ENCODE measurements at regions not wholly inside any gene's neighbourhood (a gene's known extent, or its start where the extent isn't known, plus 50 kb on each side); places are given as distances from the start of the nearest gene placed in this dataset.
"Not testable (repeated sequence)": the region's sequence is repeated elsewhere in the genome, so short reads cannot be mapped to it uniquely, and the experiment has no call there.

DNA sequence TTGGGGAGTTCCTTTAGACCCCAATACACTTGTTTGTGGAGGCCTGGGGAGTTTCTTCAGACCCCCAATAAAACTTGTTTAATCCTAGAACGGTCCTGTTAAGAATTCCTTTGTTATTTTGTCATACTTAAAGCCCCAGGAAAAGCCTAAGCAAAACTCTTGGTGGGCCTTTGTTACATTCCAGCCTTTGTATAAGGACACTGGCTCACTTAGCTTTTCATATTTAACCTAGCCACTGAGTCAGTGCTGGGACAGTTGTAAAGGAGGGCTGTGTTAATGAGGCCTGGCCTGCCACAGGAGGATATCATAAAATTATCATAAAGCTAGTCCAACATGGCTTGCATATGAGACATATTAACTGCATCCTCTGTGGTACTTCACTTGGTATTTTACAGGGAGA lies 760.1 kb downstream of the ZNF385D start (continued):
- TF ChIP-seq, protein P1, sequence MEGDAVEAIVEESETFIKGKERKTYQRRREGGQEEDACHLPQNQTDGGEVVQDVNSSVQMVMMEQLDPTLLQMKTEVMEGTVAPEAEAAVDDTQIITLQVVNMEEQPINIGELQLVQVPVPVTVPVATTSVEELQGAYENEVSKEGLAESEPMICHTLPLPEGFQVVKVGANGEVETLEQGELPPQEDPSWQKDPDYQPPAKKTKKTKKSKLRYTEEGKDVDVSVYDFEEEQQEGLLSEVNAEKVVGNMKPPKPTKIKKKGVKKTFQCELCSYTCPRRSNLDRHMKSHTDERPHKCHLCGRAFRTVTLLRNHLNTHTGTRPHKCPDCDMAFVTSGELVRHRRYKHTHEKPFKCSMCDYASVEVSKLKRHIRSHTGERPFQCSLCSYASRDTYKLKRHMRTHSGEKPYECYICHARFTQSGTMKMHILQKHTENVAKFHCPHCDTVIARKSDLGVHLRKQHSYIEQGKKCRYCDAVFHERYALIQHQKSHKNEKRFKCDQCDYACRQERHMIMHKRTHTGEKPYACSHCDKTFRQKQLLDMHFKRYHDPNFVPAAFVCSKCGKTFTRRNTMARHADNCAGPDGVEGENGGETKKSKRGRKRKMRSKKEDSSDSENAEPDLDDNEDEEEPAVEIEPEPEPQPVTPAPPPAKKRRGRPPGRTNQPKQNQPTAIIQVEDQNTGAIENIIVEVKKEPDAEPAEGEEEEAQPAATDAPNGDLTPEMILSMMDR (conservative IDR thresholded peaks at IDR 0.05; ENCODE audit: low read depth in 2 of 2) = no peak
- TF ChIP-seq JUNB (IDR thresholded peaks at IDR 0.05; ENCODE audit: unreplicated experiment) (no peak), STAT1 (IDR thresholded peaks at IDR 0.05; ENCODE audit: unreplicated experiment) (no peak)

DNA sequence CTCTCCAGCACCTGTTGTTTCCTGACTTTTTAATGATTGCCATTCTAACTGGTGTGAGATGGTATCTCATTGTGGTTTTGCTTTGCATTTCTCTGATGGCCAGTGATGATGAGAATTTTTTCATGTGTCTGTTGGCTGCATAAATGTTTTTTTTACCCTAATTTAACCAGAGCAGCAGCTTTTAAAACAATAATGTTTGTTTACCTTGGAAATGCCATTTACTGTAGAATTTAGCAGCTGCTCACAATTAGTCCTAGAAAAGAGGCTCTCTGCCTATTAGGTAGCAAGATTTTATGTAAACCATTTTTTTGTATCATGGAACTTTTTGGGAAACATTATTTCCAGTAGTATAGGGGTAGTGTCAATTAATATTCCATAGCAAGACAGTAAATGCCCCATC lies 761.4 kb downstream of the ZNF385D start:
- not testable (repeated sequence) for H3K4me3 ChIP-seq; DNase-seq (ENCODE audit: low spot score); H3K9me3 Mint-ChIP-seq; H3K4me3 Mint-ChIP-seq; H3K79me2 ChIP-seq (replicated peaks; ENCODE audit: insufficient read depth); H3K36me3 Mint-ChIP-seq (ENCODE audit: low read depth); H3K27me3 Mint-ChIP-seq (ENCODE audit: insufficient read depth, low read depth, poor library complexity); H3K4me2 ChIP-seq; H3K27me3 ChIP-seq (ENCODE audit: insufficient read depth); H3K36me3 ChIP-seq (ENCODE audit: insufficient read depth); ATAC-seq; H3K27ac ChIP-seq (ENCODE audit: low read depth); H3K27ac Mint-ChIP-seq; H4K20me1 ChIP-seq (replicated peaks; ENCODE audit: insufficient read depth); H3F3A ChIP-seq (replicated peaks; ENCODE audit: low read depth); H2AFZ ChIP-seq; H3K9me2 ChIP-seq (ENCODE audit: insufficient read depth)
- H3K4me1 Mint-ChIP-seq = peaks cover 16% of the 10 kb centered on the region
- peaks cover 34% of the 10 kb centered on the region for H3K4me1 ChIP-seq (ENCODE audit: insufficient read depth)

DNA sequence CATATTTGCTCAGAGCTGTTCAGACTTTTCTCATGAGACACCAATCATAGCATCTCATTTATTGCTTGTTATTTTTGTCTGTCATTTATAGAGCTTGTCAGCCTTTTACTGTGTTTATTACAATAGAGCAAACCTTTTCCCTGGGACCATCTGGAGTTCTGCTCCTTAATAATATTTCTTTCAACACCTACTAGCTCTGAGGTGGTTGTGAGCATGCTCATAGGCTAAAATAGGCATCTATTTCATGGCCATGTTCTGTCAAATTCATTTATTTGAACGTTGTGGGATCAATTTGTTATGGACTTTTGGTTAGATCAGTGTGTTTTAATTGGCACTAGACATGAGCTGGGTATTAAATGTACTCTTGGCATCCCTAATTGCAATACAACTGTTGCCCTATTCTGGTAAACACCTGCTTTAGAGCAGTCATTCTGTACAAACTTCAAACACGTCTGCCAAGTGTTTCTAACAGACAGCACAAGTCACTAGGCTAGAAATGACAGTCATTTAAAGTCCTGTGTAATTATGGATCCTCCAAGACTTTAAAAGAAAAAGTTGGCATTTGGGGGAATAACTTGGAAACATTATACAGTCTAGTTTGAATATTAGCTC lies 766.3 kb downstream of the ZNF385D start:
- Histone ChIP-seq H3K36me3 (ENCODE audit: insufficient read depth) (no peaks in the 10 kb centered on the region), H3K27me3 (ENCODE audit: insufficient read depth) (no peaks in the 10 kb centered on the region), H3K4me1 (ENCODE audit: insufficient read depth) (peaks cover 7% of the 10 kb centered on the region), H3K27ac (ENCODE audit: low read depth) (no peak overlapping the region), H3F3A (replicated peaks; ENCODE audit: low read depth) (no peaks in the 10 kb centered on the region), H3K4me2 (no peak overlapping the region), H3K79me2 (replicated peaks; ENCODE audit: insufficient read depth) (no peaks in the 10 kb centered on the region), H3K9me2 (ENCODE audit: insufficient read depth) (no peaks in the 10 kb centered on the region), H2AFZ (no peak overlapping the region), H3K4me3 (no peak overlapping the region), H4K20me1 (replicated peaks; ENCODE audit: insufficient read depth) (no peaks in the 10 kb centered on the region)
- Mint-ChIP-seq H3K9me3 (no peaks in the 10 kb centered on the region; the same call in 2 of the 3 replicates), H3K36me3 (ENCODE audit: low read depth) (no peaks in the 10 kb centered on the region), H3K4me3 (no peak overlapping the region), H3K4me1 (peaks cover 7% of the 10 kb centered on the region), H3K27ac (no peak overlapping the region), H3K27me3 (ENCODE audit: insufficient read depth, low read depth, poor library complexity) (no peaks in the 10 kb centered on the region)
- no peak for DNase-seq (ENCODE audit: low spot score)
- no peak for ATAC-seq
- TF ChIP-seq CREB1 (CRISPR knock-in tag; IDR thresholded peaks at IDR 0.05; ENCODE audit: low read depth) (no peak), POLR2AphosphoS5 (IDR thresholded peaks at IDR 0.05; ENCODE audit: low read depth) (no peak), EZH2 (IDR thresholded peaks at IDR 0.05; ENCODE audit: low read depth, unreplicated experiment) (no peak), STAT1 (IDR thresholded peaks at IDR 0.05; ENCODE audit: unreplicated experiment) (no peak)
- TF ChIP-seq, protein P1 (conservative IDR thresholded peaks at IDR 0.05; ENCODE audit: low read depth in 2 of 2) = no peak
- TF ChIP-seq, protein P2, sequence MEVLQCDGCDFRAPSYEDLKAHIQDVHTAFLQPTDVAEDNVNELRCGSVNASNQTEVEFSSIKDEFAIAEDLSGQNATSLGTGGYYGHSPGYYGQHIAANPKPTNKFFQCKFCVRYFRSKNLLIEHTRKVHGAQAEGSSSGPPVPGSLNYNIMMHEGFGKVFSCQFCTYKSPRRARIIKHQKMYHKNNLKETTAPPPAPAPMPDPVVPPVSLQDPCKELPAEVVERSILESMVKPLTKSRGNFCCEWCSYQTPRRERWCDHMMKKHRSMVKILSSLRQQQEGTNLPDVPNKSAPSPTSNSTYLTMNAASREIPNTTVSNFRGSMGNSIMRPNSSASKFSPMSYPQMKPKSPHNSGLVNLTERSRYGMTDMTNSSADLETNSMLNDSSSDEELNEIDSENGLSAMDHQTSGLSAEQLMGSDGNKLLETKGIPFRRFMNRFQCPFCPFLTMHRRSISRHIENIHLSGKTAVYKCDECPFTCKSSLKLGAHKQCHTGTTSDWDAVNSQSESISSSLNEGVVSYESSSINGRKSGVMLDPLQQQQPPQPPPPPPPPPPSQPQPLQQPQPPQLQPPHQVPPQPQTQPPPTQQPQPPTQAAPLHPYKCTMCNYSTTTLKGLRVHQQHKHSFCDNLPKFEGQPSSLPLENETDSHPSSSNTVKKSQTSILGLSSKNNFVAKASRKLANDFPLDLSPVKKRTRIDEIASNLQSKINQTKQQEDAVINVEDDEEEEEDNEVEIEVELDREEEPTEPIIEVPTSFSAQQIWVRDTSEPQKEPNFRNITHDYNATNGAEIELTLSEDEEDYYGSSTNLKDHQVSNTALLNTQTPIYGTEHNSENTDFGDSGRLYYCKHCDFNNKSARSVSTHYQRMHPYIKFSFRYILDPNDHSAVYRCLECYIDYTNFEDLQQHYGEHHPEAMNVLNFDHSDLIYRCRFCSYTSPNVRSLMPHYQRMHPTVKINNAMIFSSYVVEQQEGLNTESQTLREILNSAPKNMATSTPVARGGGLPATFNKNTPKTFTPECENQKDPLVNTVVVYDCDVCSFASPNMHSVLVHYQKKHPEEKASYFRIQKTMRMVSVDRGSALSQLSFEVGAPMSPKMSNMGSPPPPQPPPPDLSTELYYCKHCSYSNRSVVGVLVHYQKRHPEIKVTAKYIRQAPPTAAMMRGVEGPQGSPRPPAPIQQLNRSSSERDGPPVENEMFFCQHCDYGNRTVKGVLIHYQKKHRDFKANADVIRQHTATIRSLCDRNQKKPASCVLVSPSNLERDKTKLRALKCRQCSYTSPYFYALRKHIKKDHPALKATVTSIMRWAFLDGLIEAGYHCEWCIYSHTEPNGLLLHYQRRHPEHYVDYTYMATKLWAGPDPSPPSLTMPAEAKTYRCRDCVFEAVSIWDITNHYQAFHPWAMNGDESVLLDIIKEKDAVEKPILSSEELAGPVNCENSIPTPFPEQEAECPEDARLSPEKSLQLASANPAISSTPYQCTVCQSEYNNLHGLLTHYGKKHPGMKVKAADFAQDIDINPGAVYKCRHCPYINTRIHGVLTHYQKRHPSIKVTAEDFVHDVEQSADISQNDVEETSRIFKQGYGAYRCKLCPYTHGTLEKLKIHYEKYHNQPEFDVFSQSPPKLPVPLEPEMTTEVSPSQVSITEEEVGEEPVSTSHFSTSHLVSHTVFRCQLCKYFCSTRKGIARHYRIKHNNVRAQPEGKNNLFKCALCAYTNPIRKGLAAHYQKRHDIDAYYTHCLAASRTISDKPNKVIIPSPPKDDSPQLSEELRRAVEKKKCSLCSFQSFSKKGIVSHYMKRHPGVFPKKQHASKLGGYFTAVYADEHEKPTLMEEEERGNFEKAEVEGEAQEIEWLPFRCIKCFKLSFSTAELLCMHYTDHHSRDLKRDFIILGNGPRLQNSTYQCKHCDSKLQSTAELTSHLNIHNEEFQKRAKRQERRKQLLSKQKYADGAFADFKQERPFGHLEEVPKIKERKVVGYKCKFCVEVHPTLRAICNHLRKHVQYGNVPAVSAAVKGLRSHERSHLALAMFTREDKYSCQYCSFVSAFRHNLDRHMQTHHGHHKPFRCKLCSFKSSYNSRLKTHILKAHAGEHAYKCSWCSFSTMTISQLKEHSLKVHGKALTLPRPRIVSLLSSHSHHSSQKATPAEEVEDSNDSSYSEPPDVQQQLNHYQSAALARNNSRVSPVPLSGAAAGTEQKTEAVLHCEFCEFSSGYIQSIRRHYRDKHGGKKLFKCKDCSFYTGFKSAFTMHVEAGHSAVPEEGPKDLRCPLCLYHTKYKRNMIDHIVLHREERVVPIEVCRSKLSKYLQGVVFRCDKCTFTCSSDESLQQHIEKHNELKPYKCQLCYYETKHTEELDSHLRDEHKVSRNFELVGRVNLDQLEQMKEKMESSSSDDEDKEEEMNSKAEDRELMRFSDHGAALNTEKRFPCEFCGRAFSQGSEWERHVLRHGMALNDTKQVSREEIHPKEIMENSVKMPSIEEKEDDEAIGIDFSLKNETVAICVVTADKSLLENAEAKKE (CRISPR knock-in tag; IDR thresholded peaks at IDR 0.05) = no peak
